IMR-90 (cell line): ENCODE measurements at regions not wholly inside any gene's neighbourhood (a gene's known extent, or its start where the extent isn't known, plus 50 kb on each side); places are given as distances from the start of the nearest gene placed in this dataset.

Experiments used
- ATAC-seq: fragments of 200-7000 bp; cut with Tn5 transposase; 2 replicates; pipeline ENCODE4 v1.9.1; 2020; ENCODE audit warnings: low read depth, mild to moderate bottlenecking, moderate library complexity
- BruUV-seq: library from RNA; stranded (reverse); fragments of 400-500 nt; replicated peaks from 2 replicates; lab custom pipeline; 2021; lab: Mats Ljungman, UMichigan
- CTCF ChIA-PET: fragments of 300-600 bp; formaldehyde crosslinking; extraction: SDS; loops from one replicate; lab custom pipeline; 2021; ENCODE audit warnings: antibody characterized with exemption; lab: Yijun Ruan, JAX
- POLR2A ChIA-PET: fragments of 300-600 bp; sonication (Branson Sonifier 250); formaldehyde crosslinking; loops from one replicate; lab custom pipeline; 2022; ENCODE audit warnings: antibody characterized with exemption; ENCODE audit not compliant: unreplicated experiment; lab: Charles Lee
- DNase-seq: peaks from one replicate; pipeline ENCODE4 v3.0.0; 2013
- H2AFZ ChIP-seq: replicated peaks from 2 replicates; pipeline ENCODE3; 2013; ENCODE audit warnings: low read length, mild to moderate bottlenecking; ENCODE audit not compliant: poor library complexity
- H2AK5ac ChIP-seq: 2 replicates; pipeline ENCODE4 v1.6.1; 2013; ENCODE audit warnings: low read depth, low read length, inconsistent platforms
- H2AK9ac ChIP-seq: replicated peaks from 2 replicates; pipeline ENCODE3; 2013; ENCODE audit warnings: mild to moderate bottlenecking, low read depth, low read length, moderate library complexity; ENCODE audit not compliant: poor library complexity
- H2BK120ac ChIP-seq: 2 replicates; pipeline ENCODE4 v1.6.1; 2013; ENCODE audit warnings: low read depth, low read length, inconsistent platforms
- H2BK15ac ChIP-seq: 3 replicates; pipeline ENCODE4 v1.6.1; 2013; ENCODE audit warnings: low read depth, low read length, inconsistent platforms
- H2BK20ac ChIP-seq: 2 replicates; pipeline ENCODE4 v1.6.1; 2013; ENCODE audit warnings: low read depth, mild to moderate bottlenecking, inconsistent platforms, low read length, moderate library complexity
- H2BK5ac ChIP-seq: 2 replicates; pipeline ENCODE4 v1.6.1; 2013; ENCODE audit warnings: mild to moderate bottlenecking, low read depth, low read length, inconsistent platforms; ENCODE audit not compliant: poor library complexity, severe bottlenecking
- H3K14ac ChIP-seq: replicated peaks from 2 replicates; pipeline ENCODE4 v1.6.1; 2013; ENCODE audit warnings: low read depth, low read length, inconsistent platforms
- H3K18ac ChIP-seq: 2 replicates; pipeline ENCODE4 v1.6.1; 2013; ENCODE audit warnings: low read depth, low read length, control low read depth
- H3K23ac ChIP-seq: 2 replicates; pipeline ENCODE4 v1.6.1; 2013; ENCODE audit warnings: low read depth, low read length, inconsistent platforms
- H3K27ac ChIP-seq: 2 replicates; pipeline ENCODE4 v1.5.1; 2013; ENCODE audit warnings: mild to moderate bottlenecking, control low read depth, low read length; ENCODE audit not compliant: insufficient read depth
- H3K27me3 ChIP-seq: 2 replicates; pipeline ENCODE4 v1.6.1; 2013; ENCODE audit warnings: low read length; ENCODE audit not compliant: control insufficient read depth, insufficient read depth
- H3K36me3 ChIP-seq: 2 replicates; pipeline ENCODE4 v1.6.1; 2013; ENCODE audit warnings: low read length, mixed read lengths; ENCODE audit not compliant: control insufficient read depth, insufficient read depth
- H3K4ac ChIP-seq: 2 replicates; pipeline ENCODE4 v1.6.1; 2013; ENCODE audit warnings: low read depth, low read length, inconsistent platforms
- H3K4me1 ChIP-seq: 2 replicates; pipeline ENCODE4 v1.6.1; 2013; ENCODE audit warnings: low read length, mixed read lengths; ENCODE audit not compliant: control insufficient read depth, insufficient read depth
- H3K4me2 ChIP-seq: 2 replicates; pipeline ENCODE4 v1.6.1; 2013; ENCODE audit warnings: low read depth, mild to moderate bottlenecking, control low read depth, low read length, moderate library complexity
- H3K4me3 ChIP-seq: 2 replicates; pipeline ENCODE4 v1.5.1; 2013; ENCODE audit warnings: low read depth, mild to moderate bottlenecking, control low read depth, low read length, moderate library complexity; ENCODE audit not compliant: insufficient read depth
- H3K56ac ChIP-seq: 2 replicates; pipeline ENCODE4 v1.6.1; 2013; ENCODE audit warnings: low read length, inconsistent platforms; ENCODE audit not compliant: insufficient read depth; ENCODE audit errors: extremely low read depth
- H3K79me1 ChIP-seq, 2 experiments: 2 replicates each; pipeline ENCODE4 v1.6.1; 2013; ENCODE audit warnings: low read length in 2 of 2, inconsistent platforms in 1 of 2, low read depth in 1 of 2
- H3K9ac ChIP-seq: 2 replicates; pipeline ENCODE4 v1.6.1; 2013; ENCODE audit warnings: low read depth, low read length, control low read depth
- H3K9me1 ChIP-seq: 2 replicates; pipeline ENCODE4 v1.6.1; 2013; ENCODE audit warnings: low read length, inconsistent platforms; ENCODE audit not compliant: insufficient read depth
- H3K9me3 ChIP-seq: 2 replicates; pipeline ENCODE4 v1.6.1; 2013; ENCODE audit warnings: low read length; ENCODE audit not compliant: control insufficient read depth, insufficient read depth
- H4K20me1 ChIP-seq: 2 replicates; pipeline ENCODE4 v1.6.1; 2013; ENCODE audit warnings: low read length, inconsistent platforms; ENCODE audit not compliant: insufficient read depth
- H4K5ac ChIP-seq: 2 replicates; pipeline ENCODE4 v1.6.1; 2013; ENCODE audit warnings: mild to moderate bottlenecking, low read depth, low read length, control low read depth
- H4K8ac ChIP-seq, 2 experiments: 2 replicates each; pipeline ENCODE4 v1.6.1; 2013; ENCODE audit warnings: low read depth in 2 of 2, low read length in 2 of 2, control low read depth in 1 of 2, inconsistent platforms in 1 of 2
- H4K91ac ChIP-seq: 2 replicates; pipeline ENCODE4 v1.6.1; 2013; ENCODE audit warnings: low read depth, low read length, inconsistent platforms; ENCODE audit not compliant: insufficient read depth
- BHLHE40 ChIP-seq: fragments of 150-350 bp; IDR thresholded peaks from 2 replicates; pipeline ENCODE4 v1.6.1; 2016; ENCODE audit warnings: mild to moderate bottlenecking, low read depth, low read length
- CHD1 ChIP-seq: IDR thresholded peaks from 2 replicates; pipeline ENCODE4 v1.6.1; 2012; ENCODE audit warnings: low read depth, low read length, improper control_type of control experiment
- RFX5 ChIP-seq: IDR thresholded peaks from 2 replicates; pipeline ENCODE4 v1.8.0; 2012; ENCODE audit warnings: low read depth, mild to moderate bottlenecking, low read length, moderate library complexity
- WGBS, 2 experiments: methylation state at CpG; one replicate each; pipeline versions ENCODE4 v1.1.5 to v1.1.7; 2013; ENCODE audit warnings: missing lambda C conversion rate in 2 of 2; ENCODE audit not compliant: insufficient read length in 1 of 2; ENCODE audit errors: extremely low coverage in 2 of 2; 5-methylcytosine and 5-hydroxymethylcytosine counted together
- dilution Hi-C: fragments of 300-500 bp; cut with HindIII; formaldehyde crosslinking; loops from one replicate; pipeline ENCODE4 v1.14.3; 2018; ENCODE audit warnings: low sequenced_read_pairs; ENCODE audit not compliant: unreplicated experiment
- in situ Hi-C: fragments of 300-500 bp; cut with MboI; formaldehyde crosslinking; loops from 3 replicates; pipeline ENCODE4 v1.14.3; 2019; ENCODE audit warnings: low sequenced_read_pairs, inconsistent platforms, mixed read lengths
- intact Hi-C: fragments of 100-400 bp; cut with micrococcal nuclease; formaldehyde crosslinking; loops from 2 replicates; pipeline ENCODE4 v1.10.0; 2022

GRCh38 chr5:56610093-56610698 is 205.2 kb upstream of the MAP3K1 start:
- no peak overlapping the region for H4K8ac ChIP-seq
- POLR2A ChIA-PET, result no interaction called here
- peaks cover 16% of the 10 kb centered on the region for H3K9me1 ChIP-seq
- in situ Hi-C loops, result no loop called here
- no peak overlapping the region for H3K23ac ChIP-seq
- no peak overlapping the region for H2BK5ac ChIP-seq
- CTCF ChIA-PET, result interaction anchor here (0.7 kb wide), 1 partner anchor 18 kb away, joined by 4 read pairs; no protein-coding TSS in a partner anchor
- no peak overlapping the region for H3K27ac ChIP-seq
- H3K4me1 ChIP-seq, result peaks cover 10% of the 10 kb centered on the region
- WGBS, 2 experiments, result 100% methylated on average over 1 of the region's 4 CpGs; no CpG with 5 or more reads in 1 of the 2 experiments
- H3K4me3 ChIP-seq, result no peak overlapping the region
- BruUV-seq, result no TSS peak
- no peak overlapping the region for H3K9ac ChIP-seq
- ATAC-seq (no peak), DNase-seq (no peak)
- no peak overlapping the region for H2AK9ac ChIP-seq
- H2AK5ac ChIP-seq, result peak overlapping the region; percentile 27; the same call in 1 of the 2 replicates
- H4K91ac ChIP-seq, result peak overlapping the region; percentile 39
- no peak overlapping the region for H2BK120ac ChIP-seq
- no peak overlapping the region for H4K5ac ChIP-seq
- H3K56ac ChIP-seq, result no peak overlapping the region
- no peaks in the 10 kb centered on the region for H4K20me1 ChIP-seq
- no peak overlapping the region for H2BK15ac ChIP-seq
- intact Hi-C loops, result no loop called here
- peak overlapping the region; percentile 11 for H2BK20ac ChIP-seq
- H3K14ac ChIP-seq, result no peak overlapping the region
- H3K79me1 ChIP-seq, result no peaks in the 10 kb centered on the region
- no peak overlapping the region for H2AFZ ChIP-seq
- H3K27me3 ChIP-seq, result peaks cover 4% of the 10 kb centered on the region; the same call in 1 of the 2 replicates
- dilution Hi-C loops, result no loop called here
- peak overlapping the region; percentile 5; the same call in 1 of the 2 replicates for H3K4ac ChIP-seq
- TF ChIP-seq RFX5, result no peak
- no peak for TF ChIP-seq CHD1
- TF ChIP-seq BHLHE40, result no peak
- H3K4me2 ChIP-seq, result no peak overlapping the region
- no peaks in the 10 kb centered on the region for H3K36me3 ChIP-seq
- H3K18ac ChIP-seq, result no peak overlapping the region
- H3K9me3 ChIP-seq, result no peaks in the 10 kb centered on the region
